ENCODE measurements at regions not wholly inside any gene's neighbourhood (a gene's known extent, or its start where the extent isn't known, plus 50 kb on each side); places are given as distances from the start of the nearest gene placed in this dataset.

GRCh38 chr5:23033864-23034263 is 180.7 kb upstream of the CDH12 start:
- ChIA-PET CTCF (no interaction called here), POLR2A (no interaction called here)
- no peaks in the 10 kb centered on the region for H3K27me3 ChIP-seq (ENCODE audit: control insufficient read depth in 2 of 2, insufficient read depth in 2 of 2, low read length in 2 of 2)
- intact Hi-C loops (cut with micrococcal nuclease), result no loop called here
- H3K4me1 ChIP-seq (ENCODE audit: control insufficient read depth, extremely low read depth, insufficient read depth, low read length), result no peaks in the 10 kb centered on the region
- H3K9me3 ChIP-seq (replicated peaks; ENCODE audit: control insufficient read depth, insufficient read depth, low read length), result no peaks in the 10 kb centered on the region
- no peaks in the 10 kb centered on the region for H3K79me2 ChIP-seq (ENCODE audit: control insufficient read depth, insufficient read depth, low read length)
- FAIRE-seq (no peak), DNase-seq (ENCODE audit: low read depth, low spot score) (no peak)
- H3K36me3 ChIP-seq (ENCODE audit: control insufficient read depth in 2 of 2, extremely low read depth in 1 of 2, insufficient read depth in 2 of 2, low read length in 2 of 2), result no peaks in the 10 kb centered on the region
- no TSS peak for BruUV-seq (replicated peaks)
- H3K9ac ChIP-seq (replicated peaks; ENCODE audit: extremely low read depth, insufficient read depth, low read length), result no peak overlapping the region
- dilution Hi-C loops (cut with MboI; ENCODE audit: extremely low pct_ligation_motif_present, low sequenced_read_pairs), result no loop called here
- no peak overlapping the region for H3K27ac ChIP-seq (ENCODE audit: insufficient read depth, low read depth, low read length)
- H4K20me1 ChIP-seq (replicated peaks; ENCODE audit: control insufficient read depth, extremely low read depth, insufficient read depth, low read length), result no peaks in the 10 kb centered on the region
- H3K9me1 ChIP-seq (replicated peaks; ENCODE audit: control insufficient read depth, extremely low read depth, insufficient read depth, low read length), result no peaks in the 10 kb centered on the region
- H2AFZ ChIP-seq (ENCODE audit: low read depth, low read length), result no peak overlapping the region
- no peak overlapping the region for H3K4me2 ChIP-seq (ENCODE audit: insufficient read depth, low read length)
- H3K4me3 ChIP-seq (replicated peaks in 1 of 3; ENCODE audit: insufficient read depth in 1 of 3, low read depth in 1 of 3, low read length in 3 of 3), result no peak overlapping the region
- no peak for TF ChIP-seq EZH2 (IDR thresholded peaks at IDR 0.05; ENCODE audit: borderline replicate concordance, low read depth, low read length, severe bottlenecking)
- TF ChIP-seq FOS (IDR thresholded peaks at IDR 0.05; ENCODE audit: borderline replicate concordance, insufficient read depth, low read length), result no peak

- no peaks in the 10 kb centered on the region for H3K79me2 ChIP-seq (ENCODE audit: control insufficient read depth, insufficient read depth, low read length)
- DNase-seq (ENCODE audit: low read depth, low spot score) (no peak), FAIRE-seq (no peak)
- ChIA-PET CTCF (interaction anchor here (1.1 kb wide), 1 partner anchor 10 kb away, joined by 3 read pairs; no protein-coding TSS in a partner anchor), POLR2A (no interaction called here)
- H2AFZ ChIP-seq (ENCODE audit: low read depth, low read length), result no peak overlapping the region
- H3K36me3 ChIP-seq (ENCODE audit: control insufficient read depth in 2 of 2, extremely low read depth in 1 of 2, insufficient read depth in 2 of 2, low read length in 2 of 2), result no peaks in the 10 kb centered on the region
- H3K9me1 ChIP-seq (replicated peaks; ENCODE audit: control insufficient read depth, extremely low read depth, insufficient read depth, low read length), result no peaks in the 10 kb centered on the region
- no peak overlapping the region for H3K27ac ChIP-seq (ENCODE audit: insufficient read depth, low read depth, low read length)
- dilution Hi-C loops (cut with MboI; ENCODE audit: extremely low pct_ligation_motif_present, low sequenced_read_pairs) (no loop called here), intact Hi-C loops (cut with micrococcal nuclease) (no loop called here)
- H3K9ac ChIP-seq (replicated peaks; ENCODE audit: extremely low read depth, insufficient read depth, low read length), result no peak overlapping the region
- TF ChIP-seq POLR2AphosphoS5 (IDR thresholded peaks at IDR 0.05; ENCODE audit: insufficient read depth, low read depth, low read length), result no peak
- no peak for TF ChIP-seq CTCF (IDR thresholded peaks at IDR 0.05; ENCODE audit: extremely low read depth in 1 of 2, insufficient read depth in 1 of 2, low read depth in 1 of 2, low read length in 2 of 2)
- no peak for TF ChIP-seq EZH2 (IDR thresholded peaks at IDR 0.05; ENCODE audit: borderline replicate concordance, low read depth, low read length, severe bottlenecking)
- TF ChIP-seq MAX (IDR thresholded peaks at IDR 0.05; ENCODE audit: insufficient read depth, insufficient read length), result no peak
- no peak for TF ChIP-seq FOS (IDR thresholded peaks at IDR 0.05; ENCODE audit: borderline replicate concordance, insufficient read depth, low read length)
- TF ChIP-seq GATA2 (IDR thresholded peaks at IDR 0.05; ENCODE audit: insufficient read depth, insufficient read length, low read depth, low read length), result no peak
- TF ChIP-seq POLR2A (IDR thresholded peaks at IDR 0.05; ENCODE audit: low read depth, low read length), result no peak
- no peak for TF ChIP-seq JUN (IDR thresholded peaks at IDR 0.05; ENCODE audit: borderline replicate concordance, insufficient read depth, insufficient read length, low read depth)
- TF ChIP-seq MYC (IDR thresholded peaks at IDR 0.05; ENCODE audit: low read depth, low read length), result no peak
- BruUV-seq (replicated peaks), result no TSS peak
- H3K4me1 ChIP-seq (ENCODE audit: control insufficient read depth, extremely low read depth, insufficient read depth, low read length), result no peaks in the 10 kb centered on the region
- H3K4me3 ChIP-seq (replicated peaks in 1 of 3; ENCODE audit: insufficient read depth in 1 of 3, low read depth in 1 of 3, low read length in 3 of 3), result no peak overlapping the region
- no peaks in the 10 kb centered on the region for H4K20me1 ChIP-seq (replicated peaks; ENCODE audit: control insufficient read depth, extremely low read depth, insufficient read depth, low read length)
- no peaks in the 10 kb centered on the region for H3K27me3 ChIP-seq (ENCODE audit: control insufficient read depth in 2 of 2, insufficient read depth in 2 of 2, low read length in 2 of 2)
- H3K9me3 ChIP-seq (replicated peaks; ENCODE audit: control insufficient read depth, insufficient read depth, low read length), result peaks cover 1% of the 10 kb centered on the region
- H3K4me2 ChIP-seq (ENCODE audit: insufficient read depth, low read length), result no peak overlapping the region
These were observed 176.1 kb upstream of the CDH12 start for GRCh38 chr5:23029290-23029689.
